H1 (cell line): ENCODE measurements at regions not wholly inside any gene's neighbourhood (a gene's known extent, or its start where the extent isn't known, plus 50 kb on each side); places are given as distances from the start of the nearest gene placed in this dataset.

ENCODE experiments used
- CTCF ChIA-PET: fragments of 300-600 bp; sonication (Branson Sonifier 250); formaldehyde crosslinking; loops from one replicate; lab custom pipeline; 2021; ENCODE audit not compliant: partially characterized antibody; lab: Charles Lee
- POLR2A ChIA-PET: fragments of 300-600 bp; sonication (Branson Sonifier 250); formaldehyde crosslinking; loops from one replicate; lab custom pipeline; 2021; ENCODE audit warnings: inconsistent platforms; ENCODE audit not compliant: partially characterized antibody; lab: Charles Lee
- DNase-seq, 2 experiments: peaks; one replicate each; pipeline versions ENCODE4 v3.0.0 to v3.0.0-alpha.2; 2010 to 2022; ENCODE audit warnings: low spot score in 2 of 2, low read depth in 1 of 2, mixed read lengths in 1 of 2
- FAIRE-seq: peaks from 2 replicates; lab custom pipeline; 2011; peaks lifted over from hg19 to GRCh38; lab: Jason Lieb, UNC
- H2AFZ ChIP-seq: 2 replicates; pipeline ENCODE4 v1.8.1; 2012; ENCODE audit warnings: low read length, inconsistent platforms
- H2AK5ac ChIP-seq: 2 replicates; pipeline ENCODE4 v1.6.1; 2013; ENCODE audit warnings: low read depth, low read length
- H2BK120ac ChIP-seq: replicated peaks from 2 replicates; pipeline ENCODE3; 2013; ENCODE audit warnings: low read depth, low read length, inconsistent platforms
- H2BK12ac ChIP-seq: 2 replicates; pipeline ENCODE4 v1.6.1; 2013; ENCODE audit warnings: low read depth, low read length
- H2BK15ac ChIP-seq: 2 replicates; pipeline ENCODE4 v1.6.1; 2013; ENCODE audit warnings: low read length
- H2BK20ac ChIP-seq: 2 replicates; pipeline ENCODE4 v1.6.1; 2013; ENCODE audit warnings: low read length
- H2BK5ac ChIP-seq: 2 replicates; pipeline ENCODE4 v1.6.1; 2013; ENCODE audit warnings: low read depth, low read length
- H3K14ac ChIP-seq: 2 replicates; pipeline ENCODE4 v1.6.1; 2013; ENCODE audit warnings: inconsistent platforms; ENCODE audit not compliant: insufficient read length
- H3K18ac ChIP-seq: 2 replicates; pipeline ENCODE4 v1.6.1; 2013; ENCODE audit warnings: low read length; ENCODE audit errors: extremely low read depth
- H3K23ac ChIP-seq: 2 replicates; pipeline ENCODE4 v1.6.1; 2013; ENCODE audit warnings: inconsistent platforms; ENCODE audit not compliant: insufficient read length
- H3K23me2 ChIP-seq: 2 replicates; pipeline ENCODE4 v1.6.1; 2013; ENCODE audit warnings: low read depth, low read length
- H3K27ac ChIP-seq: 2 replicates; pipeline ENCODE4 v1.6.1; 2011; ENCODE audit warnings: low read depth, low read length, inconsistent platforms
- H3K27me3 ChIP-seq, 4 experiments: replicated peaks in 1 of 4; 1 replicate in 1 of 4; 2 replicates in 3 of 4; pipeline versions ENCODE4 v1.6.1 to v1.8.1; 2011 to 2013; ENCODE audit warnings: low read length in 3 of 4, mild to moderate bottlenecking in 3 of 4, inconsistent platforms in 2 of 4, mixed read lengths in 2 of 4, moderate library complexity in 1 of 4; ENCODE audit not compliant: control insufficient read depth in 3 of 4, insufficient read depth in 3 of 4; ENCODE audit errors: extremely low read depth in 1 of 4
- H3K36me3 ChIP-seq, 4 experiments: 2 replicates each; pipeline versions ENCODE4 v1.6.1 to v1.8.1; 2011 to 2013; ENCODE audit warnings: mild to moderate bottlenecking in 4 of 4, low read length in 3 of 4, moderate library complexity in 2 of 4, control low read depth in 1 of 4, inconsistent platforms in 1 of 4; ENCODE audit not compliant: insufficient read depth in 4 of 4, control insufficient read depth in 2 of 4
- H3K4ac ChIP-seq: replicated peaks from 2 replicates; pipeline ENCODE3; 2013; ENCODE audit warnings: low read length, low read depth, mixed read lengths, inconsistent platforms; ENCODE audit not compliant: insufficient read length
- H3K4me1 ChIP-seq, 4 experiments: replicated peaks in 1 of 4; 1 replicate in 1 of 4; 2 replicates in 3 of 4; pipeline versions ENCODE4 v1.6.1 to v1.8.1; 2011 to 2013; ENCODE audit warnings: low read length in 3 of 4, inconsistent platforms in 2 of 4, mixed read lengths in 1 of 4; ENCODE audit not compliant: insufficient read depth in 4 of 4, control insufficient read depth in 3 of 4
- H3K4me2 ChIP-seq, 2 experiments: 2 replicates each; pipeline versions ENCODE4 v1.6.1 to v1.8.1; 2011 to 2013; ENCODE audit warnings: low read depth in 2 of 2, low read length in 2 of 2, control low read depth in 1 of 2, inconsistent platforms in 1 of 2, mild to moderate bottlenecking in 1 of 2; ENCODE audit not compliant: insufficient read depth in 1 of 2
- H3K4me3 ChIP-seq, 4 experiments: fragments of 200-600, 300-600 bp in 1 of 4; sonication (generic), shearing (Covaris generic), sonication (Bioruptor Twin) in 1 of 4; 2 replicates each; pipeline versions ENCODE4 v1.5.1 to v1.8.1; 2011 to 2016; ENCODE audit warnings: low read length in 4 of 4, low read depth in 3 of 4, control low read depth in 2 of 4, inconsistent platforms in 2 of 4, mild to moderate bottlenecking in 2 of 4, mixed read lengths in 1 of 4, moderate library complexity in 1 of 4; ENCODE audit not compliant: insufficient read depth in 2 of 4; ENCODE audit errors: extremely low read depth in 1 of 4
- H3K56ac ChIP-seq: replicated peaks from 2 replicates; pipeline ENCODE3; 2013; ENCODE audit warnings: low read depth, mild to moderate bottlenecking, mixed read lengths, low read length, inconsistent platforms; ENCODE audit not compliant: insufficient read length
- H3K79me1 ChIP-seq: 2 replicates; pipeline ENCODE4 v1.6.1; 2013; ENCODE audit warnings: low read depth, low read length, control low read depth
- H3K79me2 ChIP-seq, 2 experiments: 2 replicates each; pipeline versions ENCODE4 v1.6.1 to v1.8.1; 2012 to 2013; ENCODE audit warnings: low read length in 2 of 2, mild to moderate bottlenecking in 2 of 2, inconsistent platforms in 1 of 2; ENCODE audit not compliant: insufficient read depth in 2 of 2, control insufficient read depth in 1 of 2
- H3K9ac ChIP-seq, 4 experiments: replicated peaks in 1 of 4; 1 replicate in 1 of 4; 2 replicates in 3 of 4; pipeline versions ENCODE4 v1.6.1 to v1.8.1; 2011 to 2013; ENCODE audit warnings: low read depth in 3 of 4, low read length in 3 of 4, control low read depth in 2 of 4, mild to moderate bottlenecking in 2 of 4, moderate library complexity in 2 of 4, inconsistent platforms in 1 of 4; ENCODE audit errors: extremely low read depth in 1 of 4
- H3K9me3 ChIP-seq, 2 experiments: 2 replicates each; pipeline versions ENCODE4 v1.6.1 to v1.8.1; 2012 to 2013; ENCODE audit warnings: mild to moderate bottlenecking in 2 of 2, moderate library complexity in 2 of 2, control low read depth in 1 of 2, inconsistent platforms in 1 of 2, low read depth in 1 of 2, low read length in 1 of 2, mixed read lengths in 1 of 2; ENCODE audit not compliant: insufficient read depth in 2 of 2
- H4K20me1 ChIP-seq, 2 experiments: replicated peaks in 1 of 2; 2 replicates each; pipeline versions ENCODE3 to v1.8.1; 2011 to 2013; ENCODE audit warnings: inconsistent platforms in 2 of 2, low read length in 2 of 2, mild to moderate bottlenecking in 1 of 2; ENCODE audit not compliant: insufficient read depth in 2 of 2, control insufficient read depth in 1 of 2
- H4K5ac ChIP-seq: 2 replicates; pipeline ENCODE4 v1.6.1; 2013; ENCODE audit warnings: low read length, low read depth, mixed read lengths, inconsistent platforms; ENCODE audit not compliant: insufficient read length
- H4K8ac ChIP-seq: 2 replicates; pipeline ENCODE4 v1.8.0; 2013; ENCODE audit warnings: mild to moderate bottlenecking, moderate library complexity, low read length, inconsistent platforms; ENCODE audit not compliant: insufficient read depth; ENCODE audit errors: extremely low read depth
- H4K91ac ChIP-seq: replicated peaks from 2 replicates; pipeline ENCODE3; 2013; ENCODE audit warnings: low read length, mixed read lengths, inconsistent platforms; ENCODE audit not compliant: insufficient read length
- BACH1 ChIP-seq: IDR thresholded peaks from 2 replicates; pipeline ENCODE4 v1.6.1; 2012; ENCODE audit warnings: low read length, improper control_type of control experiment
- CEBPB ChIP-seq: IDR thresholded peaks from 2 replicates; pipeline ENCODE4 v1.6.1; 2012; ENCODE audit warnings: low read depth, low read length
- MAFK ChIP-seq: IDR thresholded peaks from 2 replicates; pipeline ENCODE4 v1.6.1; 2012; ENCODE audit warnings: low read depth, mild to moderate bottlenecking, improper control_type of control experiment, low read length
- SIRT6 ChIP-seq: IDR thresholded peaks from one replicate; pipeline ENCODE4 v1.7.1; 2012; ENCODE audit warnings: low read length, inconsistent platforms
- YY1 ChIP-seq: IDR thresholded peaks from 2 replicates; pipeline ENCODE4 v1.6.1; 2011; ENCODE audit warnings: low read depth, mild to moderate bottlenecking, low read length
- WGBS, 2 experiments: shearing (Covaris generic) in 1 of 2; methylation state at CpG; one replicate each; pipeline versions ENCODE4 v1.1.6 to v1.1.7; 2013 to 2015; ENCODE audit warnings: low lambda C conversion rate in 2 of 2, mixed read lengths in 2 of 2, inconsistent platforms in 1 of 2, low coverage in 1 of 2, missing lambda C conversion rate in 1 of 2; ENCODE audit not compliant: insufficient replicate concordance in 2 of 2, insufficient coverage in 1 of 2, insufficient read length in 1 of 2; ENCODE audit errors: extremely low coverage in 1 of 2, missing lambda C conversion rate in 1 of 2; 5-methylcytosine and 5-hydroxymethylcytosine counted together

- H2AFZ ChIP-seq, result no peak overlapping the region
- H3K14ac ChIP-seq, result no peak overlapping the region
- no peak overlapping the region for H3K23ac ChIP-seq
- H4K5ac ChIP-seq, result no peak overlapping the region
- H2BK5ac ChIP-seq, result no peak overlapping the region
- H3K4ac ChIP-seq, result no peak overlapping the region
- H3K27me3 ChIP-seq, result no peaks in the 10 kb centered on the region
- no peak overlapping the region for H4K8ac ChIP-seq
- no peak overlapping the region for H2BK15ac ChIP-seq
- no peak overlapping the region for H2BK120ac ChIP-seq
- no peak overlapping the region for H3K27ac ChIP-seq
- no peaks in the 10 kb centered on the region for H3K23me2 ChIP-seq
- no peak overlapping the region for H2AK5ac ChIP-seq
- H3K9ac ChIP-seq, result no peak overlapping the region
- no peaks in the 10 kb centered on the region for H3K9me3 ChIP-seq
- CTCF ChIA-PET, result no interaction called here
- no peaks in the 10 kb centered on the region for H4K20me1 ChIP-seq
- H2BK20ac ChIP-seq, result no peak overlapping the region
- no peak overlapping the region for H3K4me2 ChIP-seq
- POLR2A ChIA-PET, result no interaction called here
- H3K36me3 ChIP-seq, result no peaks in the 10 kb centered on the region
- H2BK12ac ChIP-seq, result no peak overlapping the region
- DNase-seq (no peak), FAIRE-seq (no peak)
- 86% methylated on average over 3 of the region's 3 CpGs; no CpG with 5 or more reads in 1 of the 2 experiments for WGBS, 2 experiments
- no peaks in the 10 kb centered on the region for H3K4me1 ChIP-seq
- no peaks in the 10 kb centered on the region for H3K79me1 ChIP-seq
- H3K56ac ChIP-seq, result no peak overlapping the region
- H3K4me3 ChIP-seq, result no peak overlapping the region
- H4K91ac ChIP-seq, result no peak overlapping the region
- no peak overlapping the region for H3K18ac ChIP-seq
- no peaks in the 10 kb centered on the region for H3K79me2 ChIP-seq
- TF ChIP-seq CEBPB, result no peak
- no peak for TF ChIP-seq YY1
- no peak for TF ChIP-seq MAFK
- TF ChIP-seq BACH1, result no peak
- no peak for TF ChIP-seq SIRT6
Observed at GRCh38 chr2:200033929-200034328, 78.5 kb downstream of the MAIP1 start.
